GM23338 (cell line): ENCODE measurements at regions not wholly inside any gene's neighbourhood (a gene's known extent, or its start where the extent isn't known, plus 50 kb on each side); places are given as distances from the start of the nearest gene placed in this dataset.

Source experiments
- ATAC-seq: fragments of 200-7000 bp; cut with Tn5 transposase; 3 replicates; pipeline ENCODE4 v1.9.1; 2020
- DNase-seq: peaks from one replicate; pipeline ENCODE4 v3.0.0-alpha.2; 2015; ENCODE audit warnings: low spot score
- H2AFZ ChIP-seq: fragments of 200-600 bp; sonication (generic); 2 replicates; pipeline ENCODE4 v1.8.0; 2016; ENCODE audit warnings: antibody characterized with exemption, mild to moderate bottlenecking, moderate library complexity
- H3F3A ChIP-seq: fragments of 200-600 bp; sonication (generic); replicated peaks from 2 replicates; pipeline ENCODE4 v1.8.0; 2017; ENCODE audit warnings: antibody characterized with exemption, mixed run types, low read depth
- H3K27ac ChIP-seq: fragments of 200-600 bp; sonication (generic); 2 replicates; pipeline ENCODE4 v1.6.1; 2016; ENCODE audit warnings: low read depth
- H3K27me3 ChIP-seq: fragments of 200-600 bp; sonication (generic); 2 replicates; pipeline ENCODE4 v1.8.0; 2016; ENCODE audit warnings: mild to moderate bottlenecking, mixed run types, moderate library complexity; ENCODE audit not compliant: insufficient read depth
- H3K36me3 ChIP-seq: fragments of 200-600 bp; sonication (generic); 2 replicates; pipeline ENCODE4 v1.8.0; 2016; ENCODE audit warnings: mild to moderate bottlenecking; ENCODE audit not compliant: insufficient read depth
- H3K4me1 ChIP-seq: fragments of 200-600 bp; sonication (generic); 2 replicates; pipeline ENCODE4 v1.8.0; 2016; ENCODE audit warnings: mild to moderate bottlenecking, moderate library complexity; ENCODE audit not compliant: insufficient read depth
- H3K4me2 ChIP-seq: fragments of 200-600 bp; sonication (generic); 2 replicates; pipeline ENCODE4 v1.7.1; 2017; ENCODE audit warnings: mixed run types
- H3K4me3 ChIP-seq: fragments of 200-600 bp; sonication (generic); 2 replicates; pipeline ENCODE4 v1.6.1; 2016; ENCODE audit warnings: mixed run types
- H3K79me2 ChIP-seq: fragments of 200-600 bp; sonication (generic); replicated peaks from 2 replicates; pipeline ENCODE4 v1.8.0; 2017; ENCODE audit warnings: mild to moderate bottlenecking; ENCODE audit not compliant: insufficient read depth
- H3K9me2 ChIP-seq: fragments of 200-600 bp; sonication (generic); 2 replicates; pipeline ENCODE4 v1.8.0; 2017; ENCODE audit not compliant: insufficient read depth
- H4K20me1 ChIP-seq: fragments of 200-600 bp; sonication (generic); replicated peaks from 2 replicates; pipeline ENCODE4 v1.8.0; 2017; ENCODE audit warnings: mild to moderate bottlenecking; ENCODE audit not compliant: insufficient read depth
- H3K27ac Mint-ChIP-seq: 2 replicates; pipeline ENCODE4 v1.8.0; 2020; ENCODE audit warnings: inconsistent platforms, mild to moderate bottlenecking, moderate library complexity, mixed read lengths
- H3K27me3 Mint-ChIP-seq: 3 replicates; pipeline ENCODE4 v1.8.0; 2022; ENCODE audit warnings: low read depth, mild to moderate bottlenecking, moderate library complexity, mixed read lengths, inconsistent platforms; ENCODE audit not compliant: insufficient read depth, poor library complexity
- H3K36me3 Mint-ChIP-seq: 3 replicates; pipeline ENCODE4 v1.8.0; 2021; ENCODE audit warnings: low read depth, mild to moderate bottlenecking, inconsistent platforms, moderate library complexity, mixed read lengths
- H3K4me1 Mint-ChIP-seq: 3 replicates; pipeline ENCODE4 v1.8.0; 2020; ENCODE audit warnings: mild to moderate bottlenecking, inconsistent platforms, mixed read lengths
- H3K4me3 Mint-ChIP-seq: 3 replicates; pipeline ENCODE4 v1.8.0; 2021; ENCODE audit warnings: moderate library complexity, mild to moderate bottlenecking, inconsistent platforms, mixed read lengths
- H3K9me3 Mint-ChIP-seq: 3 replicates; pipeline ENCODE4 v1.8.0; 2020; ENCODE audit warnings: moderate library complexity, mild to moderate bottlenecking, inconsistent platforms, mixed read lengths
- CTCF ChIP-seq, 2 experiments: fragments of 200-600 bp in 1 of 2; sonication (generic) in 1 of 2; conservative IDR thresholded peaks; 2 replicates each; pipeline versions ENCODE4 v1.5.1 to v1.6.1; 2016 to 2017; ENCODE audit warnings: antibody characterized with exemption in 2 of 2, low read depth in 2 of 2, mild to moderate bottlenecking in 2 of 2, moderate library complexity in 1 of 2
- ETS1 ChIP-seq: IDR thresholded peaks from 2 replicates; pipeline ENCODE4 v1.6.1; 2016; ENCODE audit warnings: antibody characterized with exemption
- EZH2 ChIP-seq: fragments of 200-600 bp; sonication (generic); IDR thresholded peaks from one replicate; pipeline ENCODE4 v1.8.0; 2017; ENCODE audit warnings: antibody characterized with exemption, mild to moderate bottlenecking, low read depth; ENCODE audit not compliant: unreplicated experiment
- EZH2phosphoT487 ChIP-seq: fragments of 200-600 bp; sonication (generic); IDR thresholded peaks from one replicate; pipeline ENCODE4 v1.8.1; 2018; ENCODE audit warnings: antibody characterized with exemption; ENCODE audit not compliant: unreplicated experiment
- JUNB ChIP-seq: IDR thresholded peaks from one replicate; pipeline ENCODE4 v1.6.1; 2016; ENCODE audit warnings: antibody characterized with exemption; ENCODE audit not compliant: unreplicated experiment
- NANOG ChIP-seq: IDR thresholded peaks from 2 replicates; pipeline ENCODE4 v1.6.1; 2016; ENCODE audit warnings: antibody characterized with exemption, borderline replicate concordance
- POLR2AphosphoS5 ChIP-seq: IDR thresholded peaks from 2 replicates; pipeline ENCODE4 v1.6.1; 2016; ENCODE audit warnings: antibody characterized with exemption, low read depth
- STAT1 ChIP-seq: IDR thresholded peaks from one replicate; pipeline ENCODE4 v1.6.1; 2016; ENCODE audit warnings: antibody characterized with exemption; ENCODE audit not compliant: unreplicated experiment
- ZNF114 ChIP-seq: fragments of 250-450 bp; sonication (Bioruptor Pico); IDR thresholded peaks from 2 replicates; pipeline ENCODE4 v1.5.0; 2020; ENCODE audit warnings: mild to moderate bottlenecking, moderate library complexity
- ZNF331 ChIP-seq: fragments of 250-450 bp; sonication (Bioruptor Pico); IDR thresholded peaks from 2 replicates; pipeline ENCODE4 v1.5.0; 2020; ENCODE audit warnings: low read depth, mild to moderate bottlenecking, moderate library complexity
- TF ChIP-seq, protein P1 (sequence below): IDR thresholded peaks from one replicate; pipeline ENCODE4 v1.6.1; 2018; ENCODE audit warnings: antibody characterized with exemption; ENCODE audit not compliant: unreplicated experiment

DNA sequence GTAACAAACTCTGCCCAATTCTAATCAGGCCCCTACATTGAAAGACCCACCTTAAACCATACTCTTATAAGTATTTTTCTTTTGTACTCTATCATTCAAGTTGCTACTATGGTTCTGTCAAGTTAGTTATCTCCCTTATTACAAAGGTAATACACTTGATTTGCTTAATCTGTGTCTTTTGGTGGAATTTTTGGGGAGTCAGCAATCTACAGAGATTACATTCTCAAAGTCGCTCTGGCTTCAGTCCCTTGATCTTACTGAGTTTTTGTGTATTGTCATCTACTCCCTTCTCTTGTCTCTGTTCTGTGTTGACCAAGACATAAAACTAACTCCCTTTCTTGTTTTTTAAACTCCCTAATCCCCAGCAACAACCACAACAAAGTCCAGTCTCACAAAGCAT, 353.1 kb downstream of the LRIG3 start (continued):
- TF ChIP-seq, protein P1, sequence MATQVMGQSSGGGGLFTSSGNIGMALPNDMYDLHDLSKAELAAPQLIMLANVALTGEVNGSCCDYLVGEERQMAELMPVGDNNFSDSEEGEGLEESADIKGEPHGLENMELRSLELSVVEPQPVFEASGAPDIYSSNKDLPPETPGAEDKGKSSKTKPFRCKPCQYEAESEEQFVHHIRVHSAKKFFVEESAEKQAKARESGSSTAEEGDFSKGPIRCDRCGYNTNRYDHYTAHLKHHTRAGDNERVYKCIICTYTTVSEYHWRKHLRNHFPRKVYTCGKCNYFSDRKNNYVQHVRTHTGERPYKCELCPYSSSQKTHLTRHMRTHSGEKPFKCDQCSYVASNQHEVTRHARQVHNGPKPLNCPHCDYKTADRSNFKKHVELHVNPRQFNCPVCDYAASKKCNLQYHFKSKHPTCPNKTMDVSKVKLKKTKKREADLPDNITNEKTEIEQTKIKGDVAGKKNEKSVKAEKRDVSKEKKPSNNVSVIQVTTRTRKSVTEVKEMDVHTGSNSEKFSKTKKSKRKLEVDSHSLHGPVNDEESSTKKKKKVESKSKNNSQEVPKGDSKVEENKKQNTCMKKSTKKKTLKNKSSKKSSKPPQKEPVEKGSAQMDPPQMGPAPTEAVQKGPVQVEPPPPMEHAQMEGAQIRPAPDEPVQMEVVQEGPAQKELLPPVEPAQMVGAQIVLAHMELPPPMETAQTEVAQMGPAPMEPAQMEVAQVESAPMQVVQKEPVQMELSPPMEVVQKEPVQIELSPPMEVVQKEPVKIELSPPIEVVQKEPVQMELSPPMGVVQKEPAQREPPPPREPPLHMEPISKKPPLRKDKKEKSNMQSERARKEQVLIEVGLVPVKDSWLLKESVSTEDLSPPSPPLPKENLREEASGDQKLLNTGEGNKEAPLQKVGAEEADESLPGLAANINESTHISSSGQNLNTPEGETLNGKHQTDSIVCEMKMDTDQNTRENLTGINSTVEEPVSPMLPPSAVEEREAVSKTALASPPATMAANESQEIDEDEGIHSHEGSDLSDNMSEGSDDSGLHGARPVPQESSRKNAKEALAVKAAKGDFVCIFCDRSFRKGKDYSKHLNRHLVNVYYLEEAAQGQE: no peak
- TF ChIP-seq NANOG (no peak), ZNF114 (no peak), EZH2 (no peak), STAT1 (no peak), CTCF (conservative IDR thresholded peaks at IDR 0.05; ENCODE audit: low read depth in 2 of 2) (no peak), EZH2phosphoT487 (no peak), ZNF331 (CRISPR knock-in tag) (no peak)

GRCh38 chr12:58570411-58570810, 349.9 kb downstream of the LRIG3 start:
- H2AFZ ChIP-seq: no peak overlapping the region
- H3K36me3 ChIP-seq: no peaks in the 10 kb centered on the region
- no peaks in the 10 kb centered on the region for H3K4me1 ChIP-seq
- H4K20me1 ChIP-seq: no peaks in the 10 kb centered on the region
- DNase-seq: no peak
- Mint-ChIP-seq H3K4me1 (no peaks in the 10 kb centered on the region), H3K36me3 (no peaks in the 10 kb centered on the region), H3K27ac (no peak overlapping the region), H3K27me3 (no peaks in the 10 kb centered on the region), H3K9me3 (no peaks in the 10 kb centered on the region), H3K4me3 (no peak overlapping the region)
- no peaks in the 10 kb centered on the region for H3K9me2 ChIP-seq
- no peak for ATAC-seq
- H3F3A ChIP-seq: no peaks in the 10 kb centered on the region
- no peaks in the 10 kb centered on the region for H3K79me2 ChIP-seq
- H3K27me3 ChIP-seq: no peaks in the 10 kb centered on the region
- H3K27ac ChIP-seq: no peak overlapping the region
- H3K4me3 ChIP-seq: no peak overlapping the region
- no peak overlapping the region for H3K4me2 ChIP-seq
- TF ChIP-seq, protein P1: no peak
- TF ChIP-seq POLR2AphosphoS5 (no peak), STAT1 (no peak), ETS1 (no peak), CTCF (conservative IDR thresholded peaks at IDR 0.05; ENCODE audit: low read depth in 2 of 2) (no peak), JUNB (no peak)
